ENCODE measurements at regions not wholly inside any gene's neighbourhood (a gene's known extent, or its start where the extent isn't known, plus 50 kb on each side); places are given as distances from the start of the nearest gene placed in this dataset.

GRCh38 chr7:81637534-81637933 lies 132.3 kb downstream of the HGF start:
- TF ChIP-seq CTCF (optimal IDR thresholded peaks at IDR 0.05 in 1 of 3, IDR thresholded peaks at IDR 0.05 in 1 of 3, conservative IDR thresholded peaks at IDR 0.05 in 1 of 3; ENCODE audit: extremely low read depth in 1 of 3, insufficient read depth in 2 of 3, low read length in 3 of 3) (no peak), EZH2 (IDR thresholded peaks at IDR 0.05; ENCODE audit: low read length) (no peak)
